ENCODE measurements at regions not wholly inside any gene's neighbourhood (a gene's known extent, or its start where the extent isn't known, plus 50 kb on each side); places are given as distances from the start of the nearest gene placed in this dataset.

GRCh38 chr6:140047321-140047720, 672.9 kb upstream of the CITED2 start:
- no peak for DNase-seq (ENCODE audit: low read depth in 4 of 4, low spot score in 3 of 4)

DNA sequence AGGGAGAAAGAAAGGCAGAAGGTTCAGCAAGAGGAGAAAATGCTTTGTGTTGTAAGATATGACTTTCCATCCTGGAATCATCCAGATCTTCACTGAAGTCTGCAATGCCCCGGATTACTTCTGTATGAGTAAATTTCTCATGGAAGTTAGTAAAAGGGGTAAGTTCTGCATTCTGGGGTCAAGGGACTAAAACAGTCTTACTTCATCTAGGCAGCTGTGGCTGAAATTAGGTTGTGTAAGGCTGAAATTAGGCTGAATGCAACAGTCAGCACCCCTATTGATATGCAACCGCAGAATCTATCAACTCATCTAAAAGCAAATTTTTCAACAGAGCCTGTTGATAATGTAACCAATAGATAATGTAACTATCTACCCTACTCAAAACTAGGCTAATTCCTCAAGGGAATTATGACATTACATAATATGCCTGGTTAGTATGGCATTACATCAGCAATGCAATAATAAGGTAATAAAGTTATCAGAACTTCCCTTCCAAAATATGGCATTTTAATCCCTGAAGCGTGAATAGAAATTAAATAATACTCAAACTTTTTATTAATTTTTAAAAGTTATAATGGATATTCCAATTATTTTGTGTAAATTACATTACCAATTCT, 671.7 kb upstream of the CITED2 start:
- DNase-seq (ENCODE audit: low read depth in 4 of 4, low spot score in 3 of 4), result no peak

GRCh38 chr6:140045116-140045515, 670.7 kb upstream of the CITED2 start:
- DNase-seq (ENCODE audit: low read depth in 4 of 4, low spot score in 3 of 4), result no peak

- no peak for DNase-seq (ENCODE audit: low read depth in 4 of 4, low spot score in 3 of 4)
Observed at GRCh38 chr6:140044626-140045025, 670.2 kb upstream of the CITED2 start.

- DNase-seq (ENCODE audit: low read depth in 4 of 4, low spot score in 3 of 4), result no peak
Observed at GRCh38 chr6:140043762-140044378, 669.4 kb upstream of the CITED2 start.

DNA sequence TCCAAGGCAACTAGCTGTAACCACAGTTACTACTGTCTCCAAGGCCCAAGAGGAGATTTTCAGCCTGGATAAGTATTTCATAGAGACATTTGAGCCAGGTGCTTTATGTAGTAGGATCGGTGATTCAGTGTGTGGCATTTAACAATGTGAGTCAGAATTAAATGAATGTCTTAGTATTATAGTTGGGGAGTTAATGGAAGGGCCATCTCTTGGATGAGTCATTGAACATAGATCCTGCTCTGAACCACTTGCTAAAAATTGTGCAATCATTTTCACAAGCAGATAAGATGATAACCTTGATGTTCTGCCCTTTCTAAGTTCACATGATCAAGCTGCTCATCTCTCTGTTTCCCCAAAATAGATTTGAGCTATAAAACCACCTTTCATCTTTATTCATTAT, 668.9 kb upstream of the CITED2 start:
- no peak for DNase-seq (ENCODE audit: low read depth in 4 of 4, low spot score in 3 of 4)

GRCh38 chr6:140041571-140042332, 667.3 kb upstream of the CITED2 start:
- no peak for DNase-seq (ENCODE audit: low read depth in 4 of 4, low spot score in 3 of 4)

DNA sequence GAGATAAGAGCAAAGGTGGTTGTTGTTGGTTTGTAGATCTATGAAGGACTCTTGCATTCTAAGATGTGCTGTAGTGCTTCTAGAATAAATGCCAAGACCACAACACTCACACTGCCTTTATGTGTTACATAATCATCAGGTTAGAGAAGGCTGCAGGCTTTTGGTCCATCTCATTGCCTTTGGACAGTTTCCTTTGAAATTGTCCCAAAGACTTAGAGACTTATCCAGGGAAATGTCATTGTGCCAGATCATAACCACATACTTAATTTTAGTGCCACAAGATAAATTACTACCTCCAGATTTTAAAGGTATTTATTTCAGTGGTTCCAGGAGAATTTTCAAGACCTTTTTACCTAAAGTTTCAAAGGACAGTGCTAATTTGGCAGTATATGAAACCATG, 666.6 kb upstream of the CITED2 start:
- no peak for DNase-seq (ENCODE audit: low read depth in 4 of 4, low spot score in 3 of 4)

DNA sequence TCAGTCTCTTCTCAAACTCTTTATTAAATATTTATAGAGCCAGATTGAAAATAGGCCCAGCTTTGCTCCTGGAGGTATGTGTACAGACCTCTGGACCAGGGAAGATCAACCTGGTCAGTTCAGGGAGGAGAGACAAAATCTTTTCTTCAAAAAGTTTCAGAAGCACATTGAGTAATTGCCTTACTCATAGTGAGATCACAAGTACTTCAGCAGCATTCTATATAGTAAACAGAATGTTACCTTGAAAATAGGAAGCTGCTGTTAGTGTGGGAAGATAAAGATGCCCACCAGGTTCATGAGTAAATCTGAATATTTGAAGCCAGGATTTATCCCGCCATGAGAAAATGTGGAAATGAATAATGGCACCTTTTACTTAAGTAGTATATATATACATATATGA, 665.9 kb upstream of the CITED2 start:
- DNase-seq (ENCODE audit: low read depth in 4 of 4, low spot score in 3 of 4), result no peak

DNA sequence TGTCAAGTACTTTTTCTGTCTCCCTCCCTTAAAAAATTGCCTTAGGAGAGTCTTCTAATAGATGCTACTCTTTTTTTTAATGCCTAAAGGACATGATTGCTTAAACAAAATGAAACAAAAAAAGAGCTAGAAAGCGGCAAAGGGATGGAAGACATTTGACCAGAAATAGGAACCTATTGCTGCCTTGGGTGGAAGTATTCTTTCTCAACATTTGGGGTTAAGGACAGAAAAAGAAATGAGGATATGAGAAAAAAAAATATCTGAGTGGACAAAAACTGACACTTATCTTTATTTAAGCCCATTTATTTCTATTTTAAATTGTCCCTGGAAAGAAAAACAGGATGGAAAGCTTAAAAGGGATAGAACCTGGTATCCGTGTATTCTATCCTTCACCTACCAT, 664.9 kb upstream of the CITED2 start:
- DNase-seq (ENCODE audit: low read depth in 4 of 4, low spot score in 3 of 4), result no peak

DNA sequence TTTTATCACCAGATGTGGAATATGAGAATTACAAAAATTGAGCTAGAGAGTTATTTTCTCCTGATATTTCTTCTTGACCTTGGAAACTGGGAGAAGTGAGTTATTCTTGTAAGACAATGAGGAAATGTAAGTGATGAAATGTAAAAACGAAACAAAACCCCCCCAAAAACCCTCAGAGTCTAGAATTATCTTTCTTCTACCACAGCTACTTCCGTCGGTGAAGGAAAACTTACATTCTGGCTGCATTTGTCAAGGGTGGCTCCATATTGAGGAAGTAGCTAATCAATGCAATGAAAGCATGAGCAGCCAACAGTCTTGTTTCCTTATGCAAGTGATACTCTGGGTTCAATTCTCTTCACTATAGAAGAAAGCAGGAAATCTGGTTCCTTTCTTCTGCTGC, 661.7 kb upstream of the CITED2 start:
- DNase-seq (ENCODE audit: low read depth in 4 of 4, low spot score in 3 of 4), result no peak

- no peak for DNase-seq (ENCODE audit: low read depth in 4 of 4, low spot score in 3 of 4)
Observed at GRCh38 chr6:140032189-140032588, 657.7 kb upstream of the CITED2 start.

- DNase-seq (ENCODE audit: low read depth in 4 of 4, low spot score in 3 of 4), result no peak
Observed at GRCh38 chr6:140029551-140029950, 655.1 kb upstream of the CITED2 start.

- no peak for DNase-seq (ENCODE audit: low read depth in 4 of 4, low spot score in 3 of 4)
Observed at GRCh38 chr6:140027219-140027618, 652.8 kb upstream of the CITED2 start.

- DNase-seq (ENCODE audit: low read depth in 4 of 4, low spot score in 3 of 4), result no peak
Observed at GRCh38 chr6:140026546-140026945, 652.1 kb upstream of the CITED2 start.

- DNase-seq (ENCODE audit: low read depth in 4 of 4, low spot score in 3 of 4), result no peak
Observed at GRCh38 chr6:140025171-140025570, 650.7 kb upstream of the CITED2 start.

GRCh38 chr6:140020207-140020791, 645.9 kb upstream of the CITED2 start:
- DNase-seq (ENCODE audit: low read depth in 4 of 4, low spot score in 3 of 4), result no peak

GRCh38 chr6:140018588-140018987, 644.1 kb upstream of the CITED2 start:
- no peak for DNase-seq (ENCODE audit: low read depth in 4 of 4, low spot score in 3 of 4)

DNA sequence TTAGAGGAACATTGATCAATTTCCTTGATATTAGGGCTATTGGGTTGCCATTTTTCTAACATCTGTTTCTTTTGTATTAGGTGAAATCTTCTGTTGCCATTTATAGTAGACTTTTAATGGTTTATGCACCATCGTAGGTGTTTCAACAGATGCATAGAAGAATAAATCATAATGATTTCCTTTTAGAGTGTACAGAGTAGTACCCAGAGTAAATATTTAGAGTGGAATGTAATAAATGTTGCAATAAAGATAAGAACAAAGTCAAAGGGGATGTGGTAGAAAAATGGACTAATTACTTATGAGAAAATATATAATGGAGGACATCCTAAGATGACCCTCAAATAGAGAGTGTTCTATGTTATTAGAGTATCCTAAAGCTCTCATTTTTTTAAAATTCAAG, 643.0 kb upstream of the CITED2 start:
- DNase-seq (ENCODE audit: low read depth in 4 of 4, low spot score in 3 of 4), result no peak

- DNase-seq (ENCODE audit: low read depth in 4 of 4, low spot score in 3 of 4), result no peak
Observed at GRCh38 chr6:140012150-140012549, 637.7 kb upstream of the CITED2 start.

- peak in 1 of 4 donors; percentile 18 for DNase-seq (ENCODE audit: low read depth in 4 of 4, low spot score in 3 of 4)
Observed at GRCh38 chr6:140011537-140011936, 637.1 kb upstream of the CITED2 start.

DNA sequence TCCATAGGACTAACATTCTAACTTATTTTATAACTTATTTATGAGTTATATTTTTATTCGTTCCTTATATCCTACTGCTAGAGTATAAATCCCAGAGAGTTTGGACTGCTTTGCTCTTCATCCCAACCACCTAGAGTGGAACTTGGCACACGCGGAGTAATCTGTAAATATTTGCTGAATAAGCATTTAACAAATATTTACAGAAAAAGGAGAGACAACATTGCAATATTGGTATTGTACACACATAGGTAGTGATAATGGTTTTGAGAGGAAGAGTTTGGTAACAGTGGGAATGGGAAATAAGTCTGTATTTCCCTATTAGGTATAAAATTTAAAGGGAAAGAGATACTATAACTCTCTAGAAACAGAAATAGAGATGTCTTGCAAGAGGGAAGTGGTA, 634.8 kb upstream of the CITED2 start:
- DNase-seq (ENCODE audit: low read depth in 4 of 4, low spot score in 3 of 4), result no peak
